ENCODE measurements at regions not wholly inside any gene's neighbourhood (a gene's known extent, or its start where the extent isn't known, plus 50 kb on each side); places are given as distances from the start of the nearest gene placed in this dataset.

GRCh38 chr2:181745796-181746540, 65.7 kb upstream of the NEUROD1 start:
- Histone ChIP-seq H3K9me3 (no peaks in the 10 kb centered on the region), H3K9ac (no peak overlapping the region), H2AFZ (ENCODE audit: low read depth) (no peak overlapping the region), H3K27me3 (ENCODE audit: insufficient read depth) (no peaks in the 10 kb centered on the region), H3K9me2 (no peaks in the 10 kb centered on the region), H3K4me2 (no peak overlapping the region), H3K36me3 (replicated peaks in 1 of 2; ENCODE audit: control insufficient read depth in 1 of 2, insufficient read depth in 2 of 2, low read length in 1 of 2) (no peaks in the 10 kb centered on the region), H3K79me2 (ENCODE audit: insufficient read depth) (no peaks in the 10 kb centered on the region), H3K27ac (ENCODE audit: low read depth in 2 of 2, low read length in 1 of 2) (no peak overlapping the region), H3F3A (replicated peaks; ENCODE audit: insufficient read depth) (no peaks in the 10 kb centered on the region), H3K4me1 (ENCODE audit: control insufficient read depth in 1 of 2, insufficient read depth in 2 of 2, low read depth in 1 of 2, low read length in 1 of 2) (peaks cover 8 to 19% of the 10 kb centered on the region in 2 experiments; a peak in 2 of 4 replicates), H4K20me1 (ENCODE audit: insufficient read depth) (no peaks in the 10 kb centered on the region), H3K4me3 (ENCODE audit: low read depth in 2 of 2, low read length in 1 of 2) (no peak overlapping the region)
- ChIA-PET CTCF (interaction anchor here (0.9 to 1.2 kb wide), 3 partner anchors 8 to 903 kb away, joined by 3 to 4 read pairs (median 3); no protein-coding TSS in a partner anchor), POLR2A (no interaction called here)
- TF ChIP-seq GATA2 (CRISPR knock-in tag; IDR thresholded peaks at IDR 0.05): no peak
- 97% methylated on average over 3 of the region's 3 CpGs for WGBS (ENCODE audit: low lambda C conversion rate)
- DNase-seq: no peak

- H3K27ac ChIP-seq (ENCODE audit: low read depth in 2 of 2, low read length in 1 of 2): no peak overlapping the region
- H2AFZ ChIP-seq (ENCODE audit: low read depth): no peak overlapping the region; the same call in 1 of the 2 replicates
- H3K36me3 ChIP-seq (replicated peaks in 1 of 2; ENCODE audit: control insufficient read depth in 1 of 2, insufficient read depth in 2 of 2, low read length in 1 of 2): no peaks in the 10 kb centered on the region
- TF ChIP-seq CHD2 (IDR thresholded peaks at IDR 0.05; ENCODE audit: low read length, partially characterized antibody) (no peak), TCF12 (IDR thresholded peaks at IDR 0.05) (no peak), POLR2AphosphoS5 (IDR thresholded peaks at IDR 0.05; ENCODE audit: low read depth, low read length) (no peak), TEAD4 (IDR thresholded peaks at IDR 0.05; ENCODE audit: borderline replicate concordance, insufficient read depth) (no peak), NFIC (IDR thresholded peaks at IDR 0.05; ENCODE audit: borderline replicate concordance) (no peak), YY1 (IDR thresholded peaks at IDR 0.05; ENCODE audit: low read depth) (no peak), RAD21 (IDR thresholded peaks at IDR 0.05; ENCODE audit: low read length) (no peak), IRF3 (IDR thresholded peaks at IDR 0.05; ENCODE audit: low read depth, low read length) (no peak), USF2 (IDR thresholded peaks at IDR 0.05; ENCODE audit: borderline replicate concordance, low read depth, low read length) (no peak)
- TF ChIP-seq, protein P1, sequence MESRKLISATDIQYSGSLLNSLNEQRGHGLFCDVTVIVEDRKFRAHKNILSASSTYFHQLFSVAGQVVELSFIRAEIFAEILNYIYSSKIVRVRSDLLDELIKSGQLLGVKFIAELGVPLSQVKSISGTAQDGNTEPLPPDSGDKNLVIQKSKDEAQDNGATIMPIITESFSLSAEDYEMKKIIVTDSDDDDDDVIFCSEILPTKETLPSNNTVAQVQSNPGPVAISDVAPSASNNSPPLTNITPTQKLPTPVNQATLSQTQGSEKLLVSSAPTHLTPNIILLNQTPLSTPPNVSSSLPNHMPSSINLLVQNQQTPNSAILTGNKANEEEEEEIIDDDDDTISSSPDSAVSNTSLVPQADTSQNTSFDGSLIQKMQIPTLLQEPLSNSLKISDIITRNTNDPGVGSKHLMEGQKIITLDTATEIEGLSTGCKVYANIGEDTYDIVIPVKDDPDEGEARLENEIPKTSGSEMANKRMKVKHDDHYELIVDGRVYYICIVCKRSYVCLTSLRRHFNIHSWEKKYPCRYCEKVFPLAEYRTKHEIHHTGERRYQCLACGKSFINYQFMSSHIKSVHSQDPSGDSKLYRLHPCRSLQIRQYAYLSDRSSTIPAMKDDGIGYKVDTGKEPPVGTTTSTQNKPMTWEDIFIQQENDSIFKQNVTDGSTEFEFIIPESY (IDR thresholded peaks at IDR 0.05; ENCODE audit: borderline replicate concordance, low read depth): no peak
- H3F3A ChIP-seq (replicated peaks; ENCODE audit: insufficient read depth): no peaks in the 10 kb centered on the region
- peaks cover 8 to 14% of the 10 kb centered on the region in 2 experiments; a peak in 2 of 4 replicates for H3K4me1 ChIP-seq (ENCODE audit: control insufficient read depth in 1 of 2, insufficient read depth in 2 of 2, low read depth in 1 of 2, low read length in 1 of 2)
- H3K9me2 ChIP-seq: no peaks in the 10 kb centered on the region
- no peaks in the 10 kb centered on the region for H3K27me3 ChIP-seq (ENCODE audit: insufficient read depth)
- WGBS (ENCODE audit: low lambda C conversion rate): 78% methylated on average over 2 of the region's 2 CpGs
- H4K20me1 ChIP-seq (ENCODE audit: insufficient read depth): no peaks in the 10 kb centered on the region
- H3K9ac ChIP-seq: no peak overlapping the region
- H3K9me3 ChIP-seq: no peaks in the 10 kb centered on the region
- CTCF ChIA-PET: interaction anchor here (1.1 kb wide), 1 partner anchor 8 kb away, joined by 4 read pairs; no protein-coding TSS in a partner anchor
- no peaks in the 10 kb centered on the region for H3K79me2 ChIP-seq (ENCODE audit: insufficient read depth)
- no peak overlapping the region for H3K4me2 ChIP-seq
- DNase-seq: no peak
- POLR2A ChIA-PET: no interaction called here
- H3K4me3 ChIP-seq (ENCODE audit: low read depth in 2 of 2, low read length in 1 of 2): no peak overlapping the region
These were observed 66.5 kb upstream of the NEUROD1 start for GRCh38 chr2:181746844-181747243.

Measured in SK-N-SH (cell line).